HEK293T (cell line): ENCODE measurements at regions not wholly inside any gene's neighbourhood (a gene's known extent, or its start where the extent isn't known, plus 50 kb on each side); places are given as distances from the start of the nearest gene placed in this dataset.

Experiments used
- ARNT ChIP-seq: fragments of 450-650 bp; IDR thresholded peaks from 2 replicates; pipeline ENCODE4 v1.6.1; 2017; ENCODE audit warnings: mild to moderate bottlenecking
- CTBP1 ChIP-seq: fragments of 450-650 bp; IDR thresholded peaks from 2 replicates; pipeline ENCODE4 v1.6.1; 2016; ENCODE audit warnings: borderline replicate concordance
- ELF4 ChIP-seq: fragments of 450-650 bp; IDR thresholded peaks from 2 replicates; pipeline ENCODE4 v1.6.1; 2017; ENCODE audit warnings: antibody characterized with exemption
- FOXA1 ChIP-seq: fragments of 450-650 bp; IDR thresholded peaks from 2 replicates; pipeline ENCODE4 v1.6.1; 2016; ENCODE audit warnings: mild to moderate bottlenecking
- FOXK2 ChIP-seq: fragments of 450-650 bp; IDR thresholded peaks from 2 replicates; pipeline ENCODE4 v1.6.1; 2016; ENCODE audit warnings: mild to moderate bottlenecking
- FOXM1 ChIP-seq: fragments of 450-650 bp; IDR thresholded peaks from 2 replicates; pipeline ENCODE4 v1.6.1; 2017; ENCODE audit warnings: mild to moderate bottlenecking, borderline replicate concordance
- NFRKB ChIP-seq: fragments of 450-650 bp; IDR thresholded peaks from 2 replicates; pipeline ENCODE4 v1.6.1; 2016; ENCODE audit warnings: mild to moderate bottlenecking, moderate library complexity
- PKNOX1 ChIP-seq: fragments of 450-650 bp; IDR thresholded peaks from 2 replicates; pipeline ENCODE4 v1.6.1; 2016
- SP1 ChIP-seq: fragments of 450-650 bp; IDR thresholded peaks from 2 replicates; pipeline ENCODE4 v1.6.1; 2017
- SUZ12 ChIP-seq: fragments of 450-650 bp; IDR thresholded peaks from 2 replicates; pipeline ENCODE4 v1.6.1; 2016; ENCODE audit warnings: mild to moderate bottlenecking
- TARDBP ChIP-seq: fragments of 450-650 bp; IDR thresholded peaks from 2 replicates; pipeline ENCODE4 v1.6.1; 2016

- TF ChIP-seq FOXM1: no peak
- no peak for TF ChIP-seq TARDBP
- TF ChIP-seq FOXK2: no peak
- no peak for TF ChIP-seq CTBP1
- TF ChIP-seq SP1: no peak
- no peak for TF ChIP-seq SUZ12
- no peak for TF ChIP-seq NFRKB
- TF ChIP-seq PKNOX1: no peak
- TF ChIP-seq ARNT: no peak
- no peak for TF ChIP-seq FOXA1
- TF ChIP-seq ELF4: no peak
Observed at GRCh38 chr9:118121361-118121760, 417.2 kb downstream of the TLR4 start.
